ENCODE measurements at regions not wholly inside any gene's neighbourhood (a gene's known extent, or its start where the extent isn't known, plus 50 kb on each side); places are given as distances from the start of the nearest gene placed in this dataset.

- ATAC-seq (peak; percentile 77), DNase-seq (ENCODE audit: low read depth, low spot score) (no peak)
- H3K9me3 ChIP-seq (ENCODE audit: control insufficient read depth in 1 of 2, insufficient read depth in 1 of 2, low read depth in 1 of 2, low read length in 2 of 2), result no peaks in the 10 kb centered on the region
- H3K27ac ChIP-seq (ENCODE audit: low read depth, low read length), result no peak overlapping the region
- no peak overlapping the region for H3K9ac ChIP-seq (ENCODE audit: low read length)
- peak in 2 of 3 experiments; percentile 7 to 10; a peak in 1 of 6 replicates for TF ChIP-seq CTCF (IDR thresholded peaks at IDR 0.05 in 2 of 3, conservative IDR thresholded peaks at IDR 0.05 in 1 of 3; ENCODE audit: borderline replicate concordance in 1 of 3, insufficient read depth in 1 of 3, low read depth in 2 of 3, low read length in 2 of 3)
- no peak for TF ChIP-seq ELF1 (IDR thresholded peaks at IDR 0.05; ENCODE audit: borderline replicate concordance, low read depth)
- RAD21 ChIA-PET (ENCODE audit: low non-redundant PET in 1 of 2, low total read pairs in 2 of 2, uncharacterized antibody in 2 of 2, unreplicated experiment in 2 of 2), result no interaction called here
- no TSS peak for BruUV-seq (replicated peaks)
- H3K4me1 ChIP-seq (ENCODE audit: control insufficient read depth in 1 of 2, insufficient read depth in 2 of 2, low read length in 2 of 2), result no peaks in the 10 kb centered on the region
- CTCF ChIA-PET, result no interaction called here
- no peaks in the 10 kb centered on the region for H3K79me2 ChIP-seq (ENCODE audit: insufficient read depth, low read length)
- intact Hi-C loops (cut with micrococcal nuclease), result no loop called here
- H3K9me2 ChIP-seq (ENCODE audit: insufficient read depth), result no peaks in the 10 kb centered on the region
- no peak overlapping the region for H3K4me3 ChIP-seq (replicated peaks in 1 of 2; ENCODE audit: low read depth in 1 of 2, low read length in 2 of 2)
- no peaks in the 10 kb centered on the region for H4K20me1 ChIP-seq (ENCODE audit: insufficient read depth)
- H2AFZ ChIP-seq (ENCODE audit: low read depth, low read length, poor library complexity, severe bottlenecking), result no peak overlapping the region
- POLR2A ChIA-PET, result no interaction called here
- H3K27me3 ChIP-seq (ENCODE audit: insufficient read depth, low read length), result no peaks in the 10 kb centered on the region
- no peak overlapping the region for H3K4me2 ChIP-seq (ENCODE audit: low read length)
- no peaks in the 10 kb centered on the region for H3K36me3 ChIP-seq (ENCODE audit: control insufficient read depth in 1 of 2, insufficient read depth in 2 of 2, low read length in 2 of 2)
Measured at GRCh38 chr4:132737344-132737743, 411.8 kb upstream of the PCDH10 start.

- Histone ChIP-seq H3K79me2 (ENCODE audit: insufficient read depth, low read length) (no peaks in the 10 kb centered on the region), H3K9me3 (ENCODE audit: control insufficient read depth in 1 of 2, insufficient read depth in 1 of 2, low read depth in 1 of 2, low read length in 2 of 2) (no peaks in the 10 kb centered on the region), H3K9ac (ENCODE audit: low read length) (no peak overlapping the region), H2AFZ (ENCODE audit: low read depth, low read length, poor library complexity, severe bottlenecking) (no peak overlapping the region), H4K20me1 (ENCODE audit: insufficient read depth) (no peaks in the 10 kb centered on the region), H3K27me3 (ENCODE audit: insufficient read depth, low read length) (no peaks in the 10 kb centered on the region), H3K4me2 (ENCODE audit: low read length) (no peak overlapping the region), H3K9me2 (ENCODE audit: insufficient read depth) (no peaks in the 10 kb centered on the region), H3K36me3 (ENCODE audit: control insufficient read depth in 1 of 2, insufficient read depth in 2 of 2, low read length in 2 of 2) (no peaks in the 10 kb centered on the region), H3K27ac (ENCODE audit: low read depth, low read length) (no peak overlapping the region), H3K4me3 (replicated peaks in 1 of 2; ENCODE audit: low read depth in 1 of 2, low read length in 2 of 2) (no peak overlapping the region), H3K4me1 (ENCODE audit: control insufficient read depth in 1 of 2, insufficient read depth in 2 of 2, low read length in 2 of 2) (no peaks in the 10 kb centered on the region)
- ChIA-PET POLR2A (no interaction called here), RAD21 (ENCODE audit: low non-redundant PET in 1 of 2, low total read pairs in 2 of 2, uncharacterized antibody in 2 of 2, unreplicated experiment in 2 of 2) (no interaction called here), CTCF (no interaction called here)
- BruUV-seq (replicated peaks), result no TSS peak
- DNase-seq (ENCODE audit: low read depth, low spot score) (no peak), ATAC-seq (no peak)
- intact Hi-C loops (cut with micrococcal nuclease), result no loop called here
- TF ChIP-seq REST (IDR thresholded peaks at IDR 0.05; ENCODE audit: low read depth) (no peak), EZH2phosphoT487 (IDR thresholded peaks at IDR 0.05; ENCODE audit: borderline replicate concordance) (no peak), YY1 (IDR thresholded peaks at IDR 0.05; ENCODE audit: extremely low read depth, insufficient replicate concordance, low read depth, low read length) (no peak), ELF1 (IDR thresholded peaks at IDR 0.05; ENCODE audit: borderline replicate concordance, low read depth) (no peak), ZNF274 (IDR thresholded peaks at IDR 0.05; ENCODE audit: low read depth, low read length) (no peak), ATF3 (IDR thresholded peaks at IDR 0.05) (no peak), POLR2AphosphoS5 (IDR thresholded peaks at IDR 0.05; ENCODE audit: low read depth, low read length) (no peak), SIN3A (IDR thresholded peaks at IDR 0.05; ENCODE audit: low read depth) (no peak), CEBPB (IDR thresholded peaks at IDR 0.05; ENCODE audit: low read depth) (no peak), FOSL1 (IDR thresholded peaks at IDR 0.05; ENCODE audit: low read depth) (no peak), EZH2 (IDR thresholded peaks at IDR 0.05) (no peak)
Measured at GRCh38 chr4:132759199-132759780, 389.8 kb upstream of the PCDH10 start.
